ENCODE measurements at regions not wholly inside any gene's neighbourhood (a gene's known extent, or its start where the extent isn't known, plus 50 kb on each side); places are given as distances from the start of the nearest gene placed in this dataset.
A peak's percentile ranks its signal among the peaks of the same experiment; 100 is the strongest.
"Not testable (repeated sequence)": the region's sequence is repeated elsewhere in the genome, so short reads cannot be mapped to it uniquely, and the experiment has no call there.

DNA sequence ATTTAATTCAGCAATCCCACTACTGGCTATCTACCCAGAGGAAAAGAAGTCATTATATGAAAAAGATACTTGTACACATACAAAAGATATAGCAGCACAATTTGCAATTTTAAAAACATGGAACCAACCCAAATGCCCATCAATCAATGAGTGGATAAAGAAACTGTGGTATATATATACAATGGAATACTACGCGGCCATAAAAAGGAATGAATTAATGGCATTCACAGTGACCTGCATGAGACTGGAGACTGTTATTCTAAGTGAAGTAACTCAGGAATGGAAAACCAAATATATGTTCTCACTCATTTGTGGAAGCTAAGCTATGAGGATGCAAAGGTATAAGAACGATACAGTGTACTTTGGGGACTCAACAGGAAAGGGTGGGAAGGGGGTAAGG, 102.8 kb upstream of the KCNMA1 start:
- H3K4me1 ChIP-seq (ENCODE audit: control insufficient read depth, insufficient read depth, low read length, unreplicated experiment), result peaks cover 32% of the 10 kb centered on the region
- H3K27me3 ChIP-seq (ENCODE audit: insufficient read depth, low read length); H3K4me3 ChIP-seq (ENCODE audit: low read depth, low read length); H3K27ac ChIP-seq (ENCODE audit: low read depth, low read length); H3K36me3 ChIP-seq (ENCODE audit: insufficient read depth, low read length); H2AFZ ChIP-seq (ENCODE audit: low read length, unreplicated experiment); H3K79me2 ChIP-seq (ENCODE audit: control insufficient read depth, insufficient read depth, low read length, unreplicated experiment): not testable (repeated sequence)

DNA sequence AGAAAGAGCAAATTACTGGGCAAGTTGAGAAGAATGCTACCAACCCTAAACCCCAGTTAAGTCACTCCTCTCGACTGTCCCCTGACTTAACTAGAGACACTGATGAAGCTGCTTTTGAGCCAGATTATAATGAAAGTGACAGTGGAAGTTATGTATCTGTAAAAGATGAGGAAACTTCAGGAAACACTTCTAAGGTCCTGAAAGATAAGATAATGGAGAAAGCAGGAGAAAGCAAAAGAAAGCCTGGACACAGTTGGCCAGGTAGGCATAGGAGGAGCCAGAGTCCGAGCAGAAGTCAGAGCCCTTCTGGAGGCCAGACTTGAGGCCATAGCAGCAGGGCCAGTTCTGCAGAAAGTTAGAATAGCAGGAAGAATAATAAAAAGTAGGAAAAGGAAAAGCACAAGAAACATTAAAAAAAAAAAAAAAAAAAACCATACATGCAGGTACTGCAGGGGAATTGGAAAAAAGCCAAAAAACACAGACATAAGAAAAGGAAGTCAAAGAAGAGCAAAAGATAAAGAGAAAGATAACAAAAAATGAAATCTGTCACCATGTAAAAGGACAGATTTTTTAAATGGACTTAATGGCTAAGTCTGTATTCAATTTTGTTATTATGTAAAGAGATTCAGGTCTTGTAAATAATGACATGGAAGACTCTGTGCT, 101.0 kb upstream of the KCNMA1 start:
- Histone ChIP-seq H3K4me3 (ENCODE audit: low read depth, low read length) (no peak overlapping the region; the same call in 1 of the 2 replicates), H3K4me1 (ENCODE audit: control insufficient read depth, insufficient read depth, low read length, unreplicated experiment) (peaks cover 32% of the 10 kb centered on the region), H3K36me3 (ENCODE audit: insufficient read depth, low read length) (no peaks in the 10 kb centered on the region), H3K27ac (ENCODE audit: low read depth, low read length) (peak overlapping the region; percentile 95), H2AFZ (ENCODE audit: low read length, unreplicated experiment) (peak overlapping the region; percentile 57), H3K79me2 (ENCODE audit: control insufficient read depth, insufficient read depth, low read length, unreplicated experiment) (no peaks in the 10 kb centered on the region), H3K27me3 (ENCODE audit: insufficient read depth, low read length) (no peaks in the 10 kb centered on the region)

DNA sequence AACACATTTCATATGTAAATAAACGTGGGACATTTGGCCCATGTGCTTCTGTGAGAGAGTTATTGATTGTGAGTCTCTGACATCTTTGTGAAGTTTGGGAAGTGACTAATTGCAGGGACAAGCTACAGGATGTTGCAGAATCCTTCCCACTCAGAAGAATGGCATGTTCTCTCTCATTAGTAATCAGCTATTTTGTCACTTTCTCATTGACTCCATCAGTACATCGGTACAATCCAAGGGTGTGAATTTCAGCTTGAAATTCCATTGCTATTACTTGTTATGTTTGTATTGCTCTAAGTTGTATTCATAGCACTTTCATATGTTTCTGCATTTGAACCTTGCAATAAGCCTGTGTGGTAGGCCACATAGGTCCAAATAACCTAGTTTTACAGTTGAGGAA, 100.0 kb upstream of the KCNMA1 start:
- peak overlapping the region; percentile 65 for H2AFZ ChIP-seq (ENCODE audit: low read length, unreplicated experiment)
- H3K4me3 ChIP-seq (ENCODE audit: low read depth, low read length), result peak overlapping the region; percentile 45; the same call in 1 of the 2 replicates
- no peaks in the 10 kb centered on the region for H3K36me3 ChIP-seq (ENCODE audit: insufficient read depth, low read length)
- H3K27ac ChIP-seq (ENCODE audit: low read depth, low read length), result peak overlapping the region; percentile 95
- peaks cover 32% of the 10 kb centered on the region for H3K4me1 ChIP-seq (ENCODE audit: control insufficient read depth, insufficient read depth, low read length, unreplicated experiment)
- H3K79me2 ChIP-seq (ENCODE audit: control insufficient read depth, insufficient read depth, low read length, unreplicated experiment), result no peaks in the 10 kb centered on the region
- no peaks in the 10 kb centered on the region for H3K27me3 ChIP-seq (ENCODE audit: insufficient read depth, low read length)

GRCh38 chr10:77735136-77735535, 97.5 kb upstream of the KCNMA1 start:
- H3K27me3 ChIP-seq (ENCODE audit: insufficient read depth, low read length); H3K36me3 ChIP-seq (ENCODE audit: insufficient read depth, low read length); H3K27ac ChIP-seq (ENCODE audit: low read depth, low read length); H3K79me2 ChIP-seq (ENCODE audit: control insufficient read depth, insufficient read depth, low read length, unreplicated experiment); H2AFZ ChIP-seq (ENCODE audit: low read length, unreplicated experiment); H3K4me3 ChIP-seq (ENCODE audit: low read depth, low read length): not testable (repeated sequence)
- peaks cover 26% of the 10 kb centered on the region for H3K4me1 ChIP-seq (ENCODE audit: control insufficient read depth, insufficient read depth, low read length, unreplicated experiment)

GRCh38 chr10:77732213-77733003, 94.8 kb upstream of the KCNMA1 start:
- no peak overlapping the region for H2AFZ ChIP-seq (ENCODE audit: low read length, unreplicated experiment)

DNA sequence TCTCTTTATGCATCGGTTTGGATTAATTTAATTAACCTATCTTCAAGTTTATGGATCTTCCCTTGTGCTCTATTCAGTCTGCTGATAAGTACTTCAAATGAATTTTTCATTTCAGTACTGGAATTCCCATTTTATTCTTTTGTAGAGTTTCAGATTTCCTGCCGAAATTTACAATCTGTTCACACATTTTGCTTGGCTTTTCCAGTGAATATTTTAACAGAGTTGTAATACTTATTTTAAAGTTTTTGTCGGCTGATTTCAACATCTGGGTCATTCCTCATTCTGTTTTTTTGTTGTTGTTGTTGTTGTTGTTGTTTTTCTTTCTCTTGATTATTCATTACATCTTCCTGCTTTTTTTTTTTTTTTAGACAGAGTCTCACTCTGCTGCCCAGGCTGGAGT, 89.9 kb upstream of the KCNMA1 start:
- Histone ChIP-seq H3K27me3 (ENCODE audit: insufficient read depth, low read length) (no peaks in the 10 kb centered on the region), H3K27ac (ENCODE audit: low read depth, low read length) (no peak overlapping the region), H3K36me3 (ENCODE audit: insufficient read depth, low read length) (no peaks in the 10 kb centered on the region), H2AFZ (ENCODE audit: low read length, unreplicated experiment) (no peak overlapping the region), H3K4me1 (ENCODE audit: control insufficient read depth, insufficient read depth, low read length, unreplicated experiment) (peaks cover 9% of the 10 kb centered on the region), H3K79me2 (ENCODE audit: control insufficient read depth, insufficient read depth, low read length, unreplicated experiment) (no peaks in the 10 kb centered on the region), H3K4me3 (ENCODE audit: low read depth, low read length) (no peak overlapping the region)

More at GRCh38 chr10:77732213-77733003, 94.8 kb upstream of the KCNMA1 start:
- H3K79me2 ChIP-seq (ENCODE audit: control insufficient read depth, insufficient read depth, low read length, unreplicated experiment), result no peaks in the 10 kb centered on the region
- H3K27ac ChIP-seq (ENCODE audit: low read depth, low read length), result no peak overlapping the region
- H3K4me3 ChIP-seq (ENCODE audit: low read depth, low read length), result no peak overlapping the region
- no peaks in the 10 kb centered on the region for H3K36me3 ChIP-seq (ENCODE audit: insufficient read depth, low read length)
- H3K4me1 ChIP-seq (ENCODE audit: control insufficient read depth, insufficient read depth, low read length, unreplicated experiment), result peaks cover 4% of the 10 kb centered on the region
- H3K27me3 ChIP-seq (ENCODE audit: insufficient read depth, low read length), result no peaks in the 10 kb centered on the region

- Histone ChIP-seq H3K4me3 (ENCODE audit: low read depth, low read length) (no peak overlapping the region), H3K27me3 (ENCODE audit: insufficient read depth, low read length) (no peaks in the 10 kb centered on the region), H3K36me3 (ENCODE audit: insufficient read depth, low read length) (no peaks in the 10 kb centered on the region), H3K4me1 (ENCODE audit: control insufficient read depth, insufficient read depth, low read length, unreplicated experiment) (peaks cover 9% of the 10 kb centered on the region), H3K27ac (ENCODE audit: low read depth, low read length) (no peak overlapping the region), H3K79me2 (ENCODE audit: control insufficient read depth, insufficient read depth, low read length, unreplicated experiment) (no peaks in the 10 kb centered on the region), H2AFZ (ENCODE audit: low read length, unreplicated experiment) (no peak overlapping the region)
Observed at GRCh38 chr10:77726732-77727131, 89.1 kb upstream of the KCNMA1 start.

DNA sequence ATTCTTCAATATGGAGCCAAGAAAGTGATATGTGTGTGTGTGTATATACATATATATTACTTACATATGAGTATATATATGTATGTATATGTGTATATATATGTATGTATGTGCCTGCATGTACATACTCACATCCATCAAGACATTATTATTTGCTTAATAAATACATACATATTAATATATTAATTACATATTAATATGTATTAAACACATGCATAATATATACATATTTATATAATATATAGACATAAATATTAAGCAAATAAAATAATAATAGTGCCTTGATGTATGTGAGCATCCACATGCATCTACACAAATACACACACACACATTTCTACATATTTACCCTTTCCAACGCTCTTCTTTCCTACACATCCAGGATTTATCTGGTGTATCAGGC, 88.7 kb upstream of the KCNMA1 start:
- Histone ChIP-seq H3K36me3 (ENCODE audit: insufficient read depth, low read length) (no peaks in the 10 kb centered on the region), H3K4me1 (ENCODE audit: control insufficient read depth, insufficient read depth, low read length, unreplicated experiment) (peaks cover 9% of the 10 kb centered on the region), H2AFZ (ENCODE audit: low read length, unreplicated experiment) (no peak overlapping the region), H3K4me3 (ENCODE audit: low read depth, low read length) (no peak overlapping the region), H3K27me3 (ENCODE audit: insufficient read depth, low read length) (no peaks in the 10 kb centered on the region), H3K79me2 (ENCODE audit: control insufficient read depth, insufficient read depth, low read length, unreplicated experiment) (no peaks in the 10 kb centered on the region), H3K27ac (ENCODE audit: low read depth, low read length) (no peak overlapping the region)

DNA sequence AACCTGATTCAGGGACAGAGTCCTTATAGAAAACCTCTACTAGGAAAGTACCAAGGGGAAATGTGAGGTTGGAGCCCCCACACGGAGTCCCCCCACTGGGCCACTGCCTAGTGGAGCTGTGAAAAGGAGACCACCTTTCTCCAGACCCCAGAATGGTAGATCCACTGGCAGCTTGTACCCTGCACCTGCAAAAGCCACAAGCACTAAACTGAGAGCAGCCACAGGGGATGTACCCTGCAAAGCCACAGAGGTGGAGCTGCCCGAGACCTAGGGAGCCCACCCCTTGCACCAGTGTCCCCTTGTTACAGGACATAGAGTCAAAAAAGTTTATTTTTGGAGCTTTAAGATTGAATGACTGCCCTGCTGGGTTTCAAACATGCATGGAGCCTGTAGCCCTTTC, 87.2 kb upstream of the KCNMA1 start:
- no peak overlapping the region for H3K4me3 ChIP-seq (ENCODE audit: low read depth, low read length)
- no peak overlapping the region for H2AFZ ChIP-seq (ENCODE audit: low read length, unreplicated experiment)
- peaks cover 9% of the 10 kb centered on the region for H3K4me1 ChIP-seq (ENCODE audit: control insufficient read depth, insufficient read depth, low read length, unreplicated experiment)
- no peaks in the 10 kb centered on the region for H3K27me3 ChIP-seq (ENCODE audit: insufficient read depth, low read length)
- H3K27ac ChIP-seq (ENCODE audit: low read depth, low read length), result no peak overlapping the region
- H3K79me2 ChIP-seq (ENCODE audit: control insufficient read depth, insufficient read depth, low read length, unreplicated experiment), result no peaks in the 10 kb centered on the region
- no peaks in the 10 kb centered on the region for H3K36me3 ChIP-seq (ENCODE audit: insufficient read depth, low read length)

DNA sequence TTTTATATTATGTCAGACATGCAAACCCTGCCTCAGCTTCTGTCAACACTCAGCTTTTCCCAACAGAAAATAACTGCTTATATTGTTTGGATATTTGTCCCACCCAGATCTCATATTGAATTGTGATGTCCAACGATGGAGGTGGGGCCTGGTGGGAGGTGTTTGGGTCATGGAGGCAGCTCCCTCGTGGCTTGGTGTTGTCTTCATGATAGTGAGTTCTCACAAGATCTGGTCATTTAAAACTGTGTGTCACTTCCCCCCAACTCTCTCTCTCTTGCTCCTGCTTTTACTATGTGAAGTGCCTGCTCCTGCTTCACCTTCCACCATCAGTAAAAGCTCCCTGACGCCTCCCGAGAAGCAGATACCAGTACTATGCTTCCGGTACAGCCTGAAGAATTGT, 85.8 kb upstream of the KCNMA1 start:
- Histone ChIP-seq H3K79me2 (ENCODE audit: control insufficient read depth, insufficient read depth, low read length, unreplicated experiment) (no peaks in the 10 kb centered on the region), H3K36me3 (ENCODE audit: insufficient read depth, low read length) (no peaks in the 10 kb centered on the region), H3K27ac (ENCODE audit: low read depth, low read length) (no peak overlapping the region), H3K27me3 (ENCODE audit: insufficient read depth, low read length) (no peaks in the 10 kb centered on the region), H3K4me1 (ENCODE audit: control insufficient read depth, insufficient read depth, low read length, unreplicated experiment) (peaks cover 9% of the 10 kb centered on the region), H3K4me3 (ENCODE audit: low read depth, low read length) (no peak overlapping the region), H2AFZ (ENCODE audit: low read length, unreplicated experiment) (no peak overlapping the region)

DNA sequence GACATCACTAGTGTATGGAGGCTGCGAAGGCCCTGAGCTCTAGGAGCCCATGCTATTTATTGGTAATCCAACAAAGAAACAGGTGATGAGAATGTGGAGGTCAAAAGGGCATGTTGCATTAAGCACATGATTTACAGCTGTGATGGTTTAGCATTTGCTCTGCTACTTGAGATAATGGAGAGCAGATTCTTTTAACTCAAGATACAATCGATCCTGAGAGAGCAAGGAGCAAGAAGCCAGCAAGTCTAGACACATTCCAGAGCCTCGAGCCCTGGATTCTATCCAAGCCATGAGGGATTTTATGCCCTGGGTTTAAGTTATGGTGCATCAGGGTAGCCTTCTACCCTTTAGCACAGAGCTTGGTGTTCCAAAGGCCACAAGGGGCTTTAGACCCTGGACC, 85.3 kb upstream of the KCNMA1 start:
- H3K4me3 ChIP-seq (ENCODE audit: low read depth, low read length); H3K36me3 ChIP-seq (ENCODE audit: insufficient read depth, low read length); H3K27ac ChIP-seq (ENCODE audit: low read depth, low read length); H3K4me1 ChIP-seq (ENCODE audit: control insufficient read depth, insufficient read depth, low read length, unreplicated experiment); H3K79me2 ChIP-seq (ENCODE audit: control insufficient read depth, insufficient read depth, low read length, unreplicated experiment); H3K27me3 ChIP-seq (ENCODE audit: insufficient read depth, low read length); H2AFZ ChIP-seq (ENCODE audit: low read length, unreplicated experiment): not testable (repeated sequence)
